ENCODE measurements at regions not wholly inside any gene's neighbourhood (a gene's known extent, or its start where the extent isn't known, plus 50 kb on each side); places are given as distances from the start of the nearest gene placed in this dataset.

- no peak for TF ChIP-seq CTCF (IDR thresholded peaks at IDR 0.05; ENCODE audit: control extremely low read depth, extremely low read depth, low read depth, missing control alignments)
- no peak for DNase-seq (ENCODE audit: extremely low spot score)
- CTCF ChIA-PET = no interaction called here
- POLR2A ChIA-PET = no interaction called here
Observed at GRCh38 chr7:155225516-155225915, 72.2 kb upstream of the INSIG1 start.

DNA sequence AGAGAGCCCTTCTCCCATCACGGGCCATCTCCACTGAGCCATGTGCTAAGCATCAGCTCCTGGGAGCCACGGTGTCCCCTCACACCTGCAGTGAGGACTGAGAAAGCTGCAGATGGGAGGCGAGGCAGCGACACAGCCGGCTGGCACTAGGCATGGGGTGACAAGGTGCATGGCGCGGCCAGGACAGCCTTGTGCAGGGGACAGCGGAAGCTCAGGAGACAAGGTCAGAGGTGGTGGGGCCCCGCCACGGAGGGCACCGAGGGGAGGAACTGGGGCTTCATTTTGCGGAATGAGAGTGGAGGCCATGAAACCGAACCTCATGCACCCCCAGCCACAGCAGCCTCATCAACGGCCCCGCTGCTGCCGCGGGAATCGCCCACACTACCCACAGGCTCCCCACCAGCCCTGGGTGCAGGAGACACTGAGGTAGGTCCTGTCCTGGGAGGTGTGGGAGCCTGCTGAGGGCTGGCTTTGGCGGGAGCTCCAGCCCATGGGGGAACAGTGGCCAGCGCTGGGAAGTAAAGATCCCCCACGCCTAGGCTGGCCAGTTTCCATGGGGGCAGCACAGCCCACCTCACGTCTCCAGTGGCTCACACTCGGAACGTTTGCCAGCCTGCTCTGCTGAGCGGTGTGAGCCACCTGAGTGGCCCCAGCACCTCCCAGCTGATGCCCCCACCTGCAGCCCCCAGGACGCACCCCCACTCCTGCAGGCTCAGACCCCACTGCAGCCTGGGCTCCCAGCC is 71.2 kb upstream of the INSIG1 start:
- no peak for TF ChIP-seq CTCF (IDR thresholded peaks at IDR 0.05; ENCODE audit: control extremely low read depth, extremely low read depth, low read depth, missing control alignments)
- ChIA-PET CTCF (interaction anchor here (1.1 kb wide), 1 partner anchor 119 kb away, joined by 4 read pairs; no protein-coding TSS in a partner anchor), POLR2A (no interaction called here)
- DNase-seq (ENCODE audit: extremely low spot score) = no peak

DNA sequence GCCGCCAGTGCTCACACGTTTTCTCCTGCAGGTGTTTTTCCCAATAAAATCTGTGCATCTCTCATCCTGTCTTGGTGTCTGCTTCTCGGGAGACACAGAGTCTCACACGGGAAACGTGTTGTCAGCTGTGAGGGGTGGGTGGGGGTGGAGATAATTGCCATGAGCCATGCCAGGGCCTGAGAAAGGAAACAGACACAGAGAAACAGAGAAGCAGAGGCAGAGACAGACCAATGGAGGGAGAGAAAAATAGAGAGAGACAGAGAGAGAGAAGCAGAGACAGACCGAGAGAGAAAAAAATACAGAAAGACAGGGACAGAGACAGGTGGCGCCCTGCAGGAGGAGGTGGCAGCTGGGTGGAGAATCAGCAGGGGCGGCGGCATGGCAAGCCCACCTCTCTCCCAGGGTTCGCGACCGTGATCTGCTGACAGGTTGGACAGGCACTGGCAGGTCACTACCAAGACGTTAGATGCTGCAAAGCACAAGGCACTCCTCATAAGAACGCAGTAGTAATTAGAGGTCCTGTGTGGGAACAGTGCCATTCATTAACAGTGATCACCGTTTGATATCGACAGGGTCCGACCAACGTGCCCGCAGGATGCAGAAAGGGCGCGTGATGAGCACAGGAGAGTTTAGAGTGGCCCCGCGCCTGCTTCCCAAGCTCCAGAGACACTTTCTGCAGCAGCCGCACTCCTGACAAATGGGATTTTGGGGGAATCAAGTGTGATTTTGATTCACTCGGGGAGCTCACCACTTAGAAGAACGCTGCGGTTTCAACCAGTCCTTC is 70.5 kb upstream of the INSIG1 start:
- TF ChIP-seq CTCF (IDR thresholded peaks at IDR 0.05; ENCODE audit: control extremely low read depth, extremely low read depth, low read depth, missing control alignments) = no peak
- ChIA-PET CTCF (interaction anchor here (0.9 to 1.1 kb wide), 2 partner anchors 25 to 118 kb away, joined by 3 to 4 read pairs; no protein-coding TSS in a partner anchor), POLR2A (no interaction called here)
- no peak for DNase-seq (ENCODE audit: extremely low spot score)

- ChIA-PET CTCF (interaction anchor here (0.6 to 1.1 kb wide), 3 partner anchors 12 to 117 kb away, joined by 3 to 4 read pairs (median 3); no protein-coding TSS in a partner anchor), POLR2A (no interaction called here)
- no peak for TF ChIP-seq CTCF (IDR thresholded peaks at IDR 0.05; ENCODE audit: control extremely low read depth, extremely low read depth, low read depth, missing control alignments)
- DNase-seq (ENCODE audit: extremely low spot score) = no peak
Observed at GRCh38 chr7:155227788-155228458, 69.8 kb upstream of the INSIG1 start.

DNA sequence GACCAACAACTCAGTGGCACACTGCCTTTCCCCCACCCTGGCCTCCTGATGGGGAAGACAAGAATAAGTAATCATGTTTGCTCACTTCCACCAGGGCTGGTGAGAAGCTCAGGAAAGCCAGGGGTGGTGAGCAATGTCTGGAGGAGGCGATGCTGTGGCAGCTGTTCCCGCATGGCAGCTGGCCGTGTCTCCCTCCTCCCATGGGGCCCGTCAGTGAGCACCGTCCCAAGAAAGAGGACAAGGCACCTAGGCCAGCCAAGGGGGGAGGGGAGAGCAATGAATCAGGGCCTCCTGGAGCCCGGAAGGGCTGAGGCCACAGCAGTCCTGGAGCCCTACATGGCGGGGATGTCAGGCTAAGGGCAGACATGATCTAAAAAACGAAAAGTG is 69.2 kb upstream of the INSIG1 start:
- CTCF ChIA-PET = interaction anchor here (0.6 kb wide), 1 partner anchor 13 kb away, joined by 3 read pairs; no protein-coding TSS in a partner anchor
- no peak for TF ChIP-seq CTCF (IDR thresholded peaks at IDR 0.05; ENCODE audit: control extremely low read depth, extremely low read depth, low read depth, missing control alignments)
- POLR2A ChIA-PET = interaction anchor here (0.5 kb wide), 1 partner anchor 545 kb away, joined by 3 read pairs; no protein-coding TSS in a partner anchor
- DNase-seq (ENCODE audit: extremely low spot score) = no peak

DNA sequence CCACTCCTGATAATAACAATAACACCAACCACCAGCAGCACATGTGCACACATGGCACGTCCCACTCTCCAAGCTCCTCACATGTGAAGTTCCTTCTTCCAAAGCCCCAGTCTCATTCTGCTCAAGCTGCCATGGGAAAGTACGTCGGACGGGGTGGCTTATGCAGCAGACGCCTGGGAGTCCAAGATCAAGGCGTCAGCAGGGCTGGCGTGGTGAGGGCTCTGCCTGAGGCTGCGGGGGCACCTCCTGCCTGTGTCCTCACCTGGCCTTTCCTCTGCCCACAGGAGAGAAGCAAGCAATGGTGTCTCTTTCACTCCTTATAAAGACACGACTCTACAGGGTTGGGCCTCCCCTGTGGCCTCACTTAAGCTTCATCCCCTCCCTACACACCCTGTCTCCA is 68.8 kb upstream of the INSIG1 start:
- ChIA-PET POLR2A (interaction anchor here (0.5 kb wide), 1 partner anchor 544 kb away, joined by 3 read pairs; no protein-coding TSS in a partner anchor), CTCF (no interaction called here)
- no peak for DNase-seq (ENCODE audit: extremely low spot score)
- no peak for TF ChIP-seq CTCF (IDR thresholded peaks at IDR 0.05; ENCODE audit: control extremely low read depth, extremely low read depth, low read depth, missing control alignments)

All from GM10248 (cell line).